ENCODE measurements at regions not wholly inside any gene's neighbourhood (a gene's known extent, or its start where the extent isn't known, plus 50 kb on each side); places are given as distances from the start of the nearest gene placed in this dataset.

GRCh38 chr14:84770030-84770429 lies 759.9 kb upstream of the FLRT2 start:
- TF ChIP-seq CTCF (IDR thresholded peaks at IDR 0.05; ENCODE audit: borderline replicate concordance, extremely low read depth, low read length, poor library complexity, severe bottlenecking): no peak
- TF ChIP-seq EZH2 (IDR thresholded peaks at IDR 0.05; ENCODE audit: borderline replicate concordance, low read depth, low read length, severe bottlenecking): no peak

Data from DND-41 (cell line).